CD4-positive, CD25-positive, alpha-beta regulatory T cell (primary cell): ENCODE measurements at regions not wholly inside any gene's neighbourhood (a gene's known extent, or its start where the extent isn't known, plus 50 kb on each side); places are given as distances from the start of the nearest gene placed in this dataset.

Source experiments
- ATAC-seq, 2 donors: fragments of 150-1000 bp; cut with Tn5 transposase; one replicate each; pipeline ENCODE4 v1.10.0; 2021; ENCODE audit warnings: low read depth in 2 of 2, moderate number of reproducible peaks in 2 of 2, moderate library complexity in 1 of 2
- DNase-seq, 3 donors: peaks; one replicate each; pipeline versions ENCODE4 v3.0.0 to v3.0.0-alpha.2; 2012 to 2022; ENCODE audit warnings: mixed read lengths in 1 of 3
- H3K27ac ChIP-seq: one replicate; pipeline ENCODE4 v1.7.0; 2013; ENCODE audit warnings: mild to moderate bottlenecking, low read length; ENCODE audit not compliant: insufficient read depth, poor library complexity, severe bottlenecking
- H3K27me3 ChIP-seq: one replicate; pipeline ENCODE4 v1.7.0; 2013; ENCODE audit warnings: low read length; ENCODE audit not compliant: control insufficient read depth, insufficient read depth
- H3K36me3 ChIP-seq: one replicate; pipeline ENCODE4 v1.7.0; 2013; ENCODE audit warnings: mild to moderate bottlenecking, low read length, moderate library complexity; ENCODE audit not compliant: control insufficient read depth, insufficient read depth
- H3K4me1 ChIP-seq: 2 replicates; pipeline ENCODE4 v1.7.0; 2013; ENCODE audit warnings: mild to moderate bottlenecking, low read length; ENCODE audit not compliant: insufficient read depth, control insufficient read depth, poor library complexity, severe bottlenecking
- H3K4me3 ChIP-seq: one replicate; pipeline ENCODE4 v1.7.0; 2013; ENCODE audit warnings: low read depth, mild to moderate bottlenecking, low read length, moderate library complexity
- H3K9me3 ChIP-seq, 2 experiments: 1 replicate in 1 of 2; 2 replicates in 1 of 2; pipeline ENCODE4 v1.7.0; 2013; ENCODE audit warnings: low read length in 2 of 2, mild to moderate bottlenecking in 1 of 2, moderate library complexity in 1 of 2; ENCODE audit not compliant: control insufficient read depth in 2 of 2
- H3K27ac Mint-ChIP-seq, 3 donors: one replicate each; pipeline ENCODE4 v1.8.0; 2020 to 2022; ENCODE audit warnings: mild to moderate bottlenecking in 3 of 3, mixed read lengths in 3 of 3, moderate library complexity in 2 of 3
- H3K27me3 Mint-ChIP-seq: one replicate; pipeline ENCODE4 v1.8.0; 2022; ENCODE audit warnings: mild to moderate bottlenecking, mixed read lengths
- H3K36me3 Mint-ChIP-seq: one replicate; pipeline ENCODE4 v1.8.0; 2020; ENCODE audit warnings: mixed read lengths
- H3K4me1 Mint-ChIP-seq, 4 donors: one replicate each; pipeline ENCODE4 v1.8.0; 2020 to 2022; ENCODE audit warnings: mixed read lengths in 4 of 4, mild to moderate bottlenecking in 1 of 4
- H3K4me3 Mint-ChIP-seq, 4 donors: one replicate each; pipeline ENCODE4 v1.8.0; 2020 to 2022; ENCODE audit warnings: mild to moderate bottlenecking in 4 of 4, mixed read lengths in 4 of 4, moderate library complexity in 3 of 4
- H3K9me3 Mint-ChIP-seq, 7 donors: one replicate each; pipeline ENCODE4 v1.8.0; 2020 to 2022; ENCODE audit warnings: mixed read lengths in 7 of 7, mild to moderate bottlenecking in 3 of 7, moderate library complexity in 2 of 7

- no peaks in the 10 kb centered on the region for H3K27me3 Mint-ChIP-seq
- H3K9me3 Mint-ChIP-seq, result no peaks in the 10 kb centered on the region
- DNase-seq (no peak), ATAC-seq (no peak)
- no peaks in the 10 kb centered on the region for H3K4me1 Mint-ChIP-seq
- H3K9me3 ChIP-seq, result no peaks in the 10 kb centered on the region
- H3K27me3 ChIP-seq, result no peaks in the 10 kb centered on the region
- no peaks in the 10 kb centered on the region for H3K36me3 ChIP-seq
- no peak overlapping the region for H3K4me3 Mint-ChIP-seq
- H3K4me3 ChIP-seq, result no peak overlapping the region
- no peaks in the 10 kb centered on the region for H3K36me3 Mint-ChIP-seq
- H3K27ac ChIP-seq, result no peak overlapping the region
- no peak overlapping the region for H3K27ac Mint-ChIP-seq
- no peaks in the 10 kb centered on the region for H3K4me1 ChIP-seq
Measured at GRCh38 chr15:94691169-94691568, 459.8 kb downstream of the MCTP2 start.

GRCh38 chr15:94692710-94693109 is 461.3 kb downstream of the MCTP2 start:
- Histone ChIP-seq H3K36me3 (no peaks in the 10 kb centered on the region), H3K9me3 (no peaks in the 10 kb centered on the region), H3K4me1 (no peaks in the 10 kb centered on the region), H3K27me3 (no peaks in the 10 kb centered on the region), H3K4me3 (no peak overlapping the region), H3K27ac (no peak overlapping the region)
- H3K27ac Mint-ChIP-seq, result no peak overlapping the region
- H3K9me3 Mint-ChIP-seq, result peaks cover 0 to 2% (median 0%) of the 10 kb centered on the region in 7 donors
- no peak overlapping the region for H3K4me3 Mint-ChIP-seq
- H3K36me3 Mint-ChIP-seq, result no peaks in the 10 kb centered on the region
- DNase-seq (no peak), ATAC-seq (no peak)
- no peaks in the 10 kb centered on the region for H3K27me3 Mint-ChIP-seq
- no peaks in the 10 kb centered on the region for H3K4me1 Mint-ChIP-seq

DNA sequence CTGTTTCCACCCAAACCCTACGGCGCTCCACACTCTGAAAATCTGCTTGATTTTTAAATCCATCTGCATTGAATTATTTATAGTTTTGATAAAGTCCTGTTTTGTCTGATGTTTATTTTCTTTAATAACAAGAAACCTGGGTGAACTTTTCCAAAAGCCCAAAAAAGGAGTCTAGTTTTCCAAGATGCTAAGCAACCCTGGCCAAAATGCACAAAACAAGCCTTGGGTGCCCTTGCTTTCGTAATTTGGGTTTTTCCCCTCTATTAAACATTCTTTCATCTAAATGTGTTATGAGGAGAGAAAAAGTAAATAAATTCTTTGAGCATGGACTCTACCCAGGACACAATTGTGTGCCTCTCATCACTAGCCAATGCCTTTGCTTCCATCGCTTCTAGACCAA is 468.9 kb downstream of the MCTP2 start:
- Mint-ChIP-seq H3K27ac (no peak overlapping the region), H3K27me3 (peaks cover 5% of the 10 kb centered on the region), H3K36me3 (no peaks in the 10 kb centered on the region), H3K4me3 (no peak overlapping the region), H3K9me3 (peaks cover 0 to 4% (median 0%) of the 10 kb centered on the region in 7 donors), H3K4me1 (no peaks in the 10 kb centered on the region)
- no peak overlapping the region for H3K27ac ChIP-seq
- ATAC-seq, result no peak
- H3K9me3 ChIP-seq, result no peaks in the 10 kb centered on the region
- no peaks in the 10 kb centered on the region for H3K36me3 ChIP-seq
- no peaks in the 10 kb centered on the region for H3K4me1 ChIP-seq
- H3K27me3 ChIP-seq, result no peaks in the 10 kb centered on the region
- no peak overlapping the region for H3K4me3 ChIP-seq
- DNase-seq, result no peak

DNA sequence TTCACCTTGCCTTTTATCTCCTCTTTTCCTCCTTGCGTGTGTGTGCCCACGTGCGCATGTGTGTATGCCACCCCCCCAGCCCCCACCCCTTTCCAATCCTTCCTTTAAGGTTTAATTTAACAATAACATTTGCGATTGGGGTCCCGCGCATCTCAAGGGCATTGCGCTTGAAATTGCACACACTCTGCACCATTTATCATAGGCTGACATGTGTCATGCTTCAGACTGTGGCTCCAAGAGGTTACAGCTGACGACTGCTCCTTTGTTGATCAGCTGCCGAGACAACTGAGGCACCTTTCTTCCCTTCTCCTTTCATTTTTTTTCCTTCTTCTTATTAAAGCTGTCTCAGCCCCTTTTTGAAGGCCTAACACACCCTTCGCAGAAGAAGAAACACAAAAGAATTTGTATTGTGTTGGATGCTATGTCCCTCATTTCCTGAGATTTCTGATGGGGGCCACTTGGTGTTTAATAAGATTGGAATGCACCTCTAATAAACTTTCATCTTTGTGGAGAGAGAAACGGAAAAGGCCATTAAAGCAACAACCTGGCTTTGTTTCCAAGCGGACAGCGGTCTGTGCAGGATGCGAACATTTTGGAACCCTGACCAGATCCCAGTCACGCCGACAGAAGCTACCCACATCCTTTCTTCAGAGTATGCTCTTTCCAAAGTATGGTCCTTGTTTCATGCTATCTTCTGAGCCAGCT is 470.1 kb downstream of the MCTP2 start:
- H3K9me3 Mint-ChIP-seq, result peaks cover 0 to 4% (median 0%) of the 10 kb centered on the region in 7 donors
- no peaks in the 10 kb centered on the region for H3K36me3 Mint-ChIP-seq
- Histone ChIP-seq H3K9me3 (no peaks in the 10 kb centered on the region), H3K4me3 (no peak overlapping the region), H3K27me3 (no peaks in the 10 kb centered on the region), H3K27ac (no peak overlapping the region), H3K36me3 (no peaks in the 10 kb centered on the region), H3K4me1 (no peaks in the 10 kb centered on the region)
- H3K4me1 Mint-ChIP-seq, result no peaks in the 10 kb centered on the region
- H3K27ac Mint-ChIP-seq, result no peak overlapping the region
- no peak overlapping the region for H3K4me3 Mint-ChIP-seq
- peaks cover 5% of the 10 kb centered on the region for H3K27me3 Mint-ChIP-seq
- DNase-seq (no peak), ATAC-seq (no peak)

DNA sequence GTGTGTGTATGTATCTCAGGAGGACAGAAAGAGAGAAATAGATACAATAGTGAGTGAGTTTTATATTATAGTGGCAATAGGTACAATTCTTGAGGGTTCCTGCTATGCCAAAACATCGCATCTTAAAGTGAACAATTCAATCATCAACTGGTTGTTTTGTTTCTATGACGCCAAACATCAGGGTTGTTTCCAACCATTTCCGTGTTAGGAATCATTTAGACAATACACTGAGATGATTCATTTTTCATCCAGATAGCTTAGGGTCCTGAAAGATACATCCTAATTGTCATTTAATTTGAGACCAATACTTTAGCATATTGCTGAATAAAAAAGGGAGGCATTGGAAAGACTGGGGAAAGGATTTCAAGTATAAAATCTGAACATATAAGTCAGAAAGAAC is 472.2 kb downstream of the MCTP2 start:
- Mint-ChIP-seq H3K4me1 (no peaks in the 10 kb centered on the region), H3K4me3 (no peak overlapping the region), H3K27me3 (peaks cover 5% of the 10 kb centered on the region), H3K9me3 (peaks cover 0 to 5% (median 2%) of the 10 kb centered on the region in 7 donors), H3K36me3 (no peaks in the 10 kb centered on the region), H3K27ac (no peak overlapping the region)
- H3K4me1 ChIP-seq, result no peaks in the 10 kb centered on the region
- DNase-seq (no peak), ATAC-seq (no peak)
- no peaks in the 10 kb centered on the region for H3K9me3 ChIP-seq
- H3K27ac ChIP-seq, result no peak overlapping the region
- no peak overlapping the region for H3K4me3 ChIP-seq
- H3K27me3 ChIP-seq, result no peaks in the 10 kb centered on the region
- H3K36me3 ChIP-seq, result no peaks in the 10 kb centered on the region

- Mint-ChIP-seq H3K27ac (no peak overlapping the region), H3K9me3 (peaks cover 0 to 5% (median 2%) of the 10 kb centered on the region in 7 donors), H3K36me3 (no peaks in the 10 kb centered on the region), H3K4me1 (no peaks in the 10 kb centered on the region), H3K27me3 (peaks cover 5% of the 10 kb centered on the region), H3K4me3 (no peak overlapping the region)
- Histone ChIP-seq H3K27ac (no peak overlapping the region), H3K27me3 (no peaks in the 10 kb centered on the region), H3K9me3 (no peaks in the 10 kb centered on the region), H3K4me1 (no peaks in the 10 kb centered on the region), H3K36me3 (no peaks in the 10 kb centered on the region), H3K4me3 (no peak overlapping the region)
- DNase-seq (no peak), ATAC-seq (no peak)
Measured at GRCh38 chr15:94704421-94704820, 473.1 kb downstream of the MCTP2 start.

GRCh38 chr15:94704946-94705345 is 473.6 kb downstream of the MCTP2 start:
- no peaks in the 10 kb centered on the region for H3K4me1 ChIP-seq
- H3K4me1 Mint-ChIP-seq, result no peaks in the 10 kb centered on the region
- H3K4me3 ChIP-seq, result no peak overlapping the region
- no peaks in the 10 kb centered on the region for H3K36me3 Mint-ChIP-seq
- H3K27ac Mint-ChIP-seq, result no peak overlapping the region
- H3K27ac ChIP-seq, result no peak overlapping the region
- H3K27me3 Mint-ChIP-seq, result peaks cover 4% of the 10 kb centered on the region
- no peaks in the 10 kb centered on the region for H3K36me3 ChIP-seq
- H3K27me3 ChIP-seq, result no peaks in the 10 kb centered on the region
- no peak for ATAC-seq
- no peaks in the 10 kb centered on the region for H3K9me3 ChIP-seq
- DNase-seq, result no peak
- peaks cover 0 to 5% (median 2%) of the 10 kb centered on the region in 7 donors for H3K9me3 Mint-ChIP-seq
- no peak overlapping the region for H3K4me3 Mint-ChIP-seq

- no peaks in the 10 kb centered on the region for H3K36me3 Mint-ChIP-seq
- H3K9me3 Mint-ChIP-seq, result peaks cover 0 to 5% (median 1%) of the 10 kb centered on the region in 7 donors
- no peak for DNase-seq
- Histone ChIP-seq H3K9me3 (no peaks in the 10 kb centered on the region), H3K27me3 (no peaks in the 10 kb centered on the region), H3K27ac (no peak overlapping the region), H3K4me1 (no peaks in the 10 kb centered on the region), H3K4me3 (no peak overlapping the region), H3K36me3 (no peaks in the 10 kb centered on the region)
- H3K27me3 Mint-ChIP-seq, result no peaks in the 10 kb centered on the region
- no peak overlapping the region for H3K4me3 Mint-ChIP-seq
- ATAC-seq, result no peak
- no peak overlapping the region for H3K27ac Mint-ChIP-seq
- H3K4me1 Mint-ChIP-seq, result no peaks in the 10 kb centered on the region
Measured at GRCh38 chr15:94709319-94709718, 478.0 kb downstream of the MCTP2 start.
